ENCODE measurements at regions not wholly inside any gene's neighbourhood (a gene's known extent, or its start where the extent isn't known, plus 50 kb on each side); places are given as distances from the start of the nearest gene placed in this dataset.

GRCh38 chr16:6970171-6970857 is 362.3 kb upstream of the RBFOX1 start:
- no peak for TF ChIP-seq CTCF (IDR thresholded peaks at IDR 0.05)
- Histone ChIP-seq H3K9me3 (no peaks in the 10 kb centered on the region), H3K4me3 (no peak overlapping the region), H3K9ac (ENCODE audit: low read depth in 2 of 2, low read length in 2 of 2) (no peak overlapping the region), H3K36me3 (no peaks in the 10 kb centered on the region), H3K4me1 (no peaks in the 10 kb centered on the region), H3K27me3 (no peaks in the 10 kb centered on the region), H3K27ac (no peak overlapping the region)
- no peak for DNase-seq
- intact Hi-C loops (cut with DNase I), result no loop called here

- no peaks in the 10 kb centered on the region for H3K36me3 ChIP-seq
- H3K9me3 ChIP-seq, result no peaks in the 10 kb centered on the region
- H3K4me1 ChIP-seq, result no peaks in the 10 kb centered on the region
- no peak for DNase-seq
- no peak overlapping the region for H3K27ac ChIP-seq
- intact Hi-C loops (cut with DNase I), result no loop called here
- no peak overlapping the region for H3K4me3 ChIP-seq
- no peaks in the 10 kb centered on the region for H3K27me3 ChIP-seq
- no peak for TF ChIP-seq CTCF (IDR thresholded peaks at IDR 0.05)
- H3K9ac ChIP-seq (ENCODE audit: low read depth in 2 of 2, low read length in 2 of 2), result no peak overlapping the region
Observed at GRCh38 chr16:6969594-6969993, 363.1 kb upstream of the RBFOX1 start.

GRCh38 chr16:6967796-6968320 is 364.8 kb upstream of the RBFOX1 start:
- H3K9ac ChIP-seq (ENCODE audit: low read depth in 2 of 2, low read length in 2 of 2), result no peak overlapping the region
- H3K4me3 ChIP-seq, result no peak overlapping the region
- no peak for DNase-seq
- no peaks in the 10 kb centered on the region for H3K27me3 ChIP-seq
- H3K27ac ChIP-seq, result no peak overlapping the region
- intact Hi-C loops (cut with DNase I), result no loop called here
- no peaks in the 10 kb centered on the region for H3K9me3 ChIP-seq
- no peak for TF ChIP-seq CTCF (IDR thresholded peaks at IDR 0.05)
- no peaks in the 10 kb centered on the region for H3K36me3 ChIP-seq
- no peaks in the 10 kb centered on the region for H3K4me1 ChIP-seq

- intact Hi-C loops (cut with DNase I), result no loop called here
- H3K27me3 ChIP-seq, result no peaks in the 10 kb centered on the region
- H3K4me1 ChIP-seq, result no peaks in the 10 kb centered on the region
- no peak overlapping the region for H3K27ac ChIP-seq
- no peaks in the 10 kb centered on the region for H3K9me3 ChIP-seq
- no peak overlapping the region for H3K4me3 ChIP-seq
- no peak for DNase-seq
- no peak overlapping the region for H3K9ac ChIP-seq (ENCODE audit: low read depth in 2 of 2, low read length in 2 of 2)
- H3K36me3 ChIP-seq, result no peaks in the 10 kb centered on the region
- no peak for TF ChIP-seq CTCF (IDR thresholded peaks at IDR 0.05)
Observed at GRCh38 chr16:6966925-6967324, 365.7 kb upstream of the RBFOX1 start.

- no peaks in the 10 kb centered on the region for H3K4me1 ChIP-seq
- intact Hi-C loops (cut with DNase I), result no loop called here
- no peak for TF ChIP-seq CTCF (IDR thresholded peaks at IDR 0.05)
- H3K27ac ChIP-seq, result no peak overlapping the region
- no peaks in the 10 kb centered on the region for H3K36me3 ChIP-seq
- no peaks in the 10 kb centered on the region for H3K9me3 ChIP-seq
- DNase-seq, result no peak
- H3K4me3 ChIP-seq, result no peak overlapping the region
- H3K27me3 ChIP-seq, result no peaks in the 10 kb centered on the region
- H3K9ac ChIP-seq (ENCODE audit: low read depth in 2 of 2, low read length in 2 of 2), result no peak overlapping the region
Observed at GRCh38 chr16:6964679-6965078, 368.0 kb upstream of the RBFOX1 start.

All from colonic mucosa (tissue), 4 donors.